Astrocyte (in vitro differentiated cells and primary cell): ENCODE measurements at regions not wholly inside any gene's neighbourhood (a gene's known extent, or its start where the extent isn't known, plus 50 kb on each side); places are given as distances from the start of the nearest gene placed in this dataset.

ENCODE experiments used
- DNase-seq: peaks from one replicate; pipeline ENCODE4 v3.0.0-alpha.2; 2010; ENCODE audit warnings: low read depth
- FAIRE-seq: peaks from 2 replicates; lab custom pipeline; 2011; peaks lifted over from hg19 to GRCh38; lab: Jason Lieb, UNC
- H2AFZ ChIP-seq: 2 replicates; pipeline ENCODE4 v1.6.0; 2012; ENCODE audit warnings: low read depth, low read length, inconsistent platforms
- H3K27ac ChIP-seq: 2 replicates; pipeline ENCODE4 v1.5.1; 2011; ENCODE audit warnings: low read depth, low read length, inconsistent platforms
- H3K27me3 ChIP-seq: 2 replicates; pipeline ENCODE4 v1.6.0; 2011; ENCODE audit warnings: low read length, inconsistent platforms; ENCODE audit not compliant: insufficient read depth
- H3K36me3 ChIP-seq: 2 replicates; pipeline ENCODE4 v1.5.1; 2011; ENCODE audit warnings: low read length, inconsistent platforms; ENCODE audit not compliant: insufficient read depth
- H3K4me1 ChIP-seq: 2 replicates; pipeline ENCODE4 v1.5.1; 2011; ENCODE audit warnings: low read length, inconsistent platforms; ENCODE audit not compliant: insufficient read depth
- H3K4me2 ChIP-seq: 2 replicates; pipeline ENCODE4 v1.6.0; 2012; ENCODE audit warnings: low read length, inconsistent platforms
- H3K4me3 ChIP-seq: 2 replicates; pipeline ENCODE4 v1.5.1; 2011; ENCODE audit warnings: low read depth, mild to moderate bottlenecking, low read length, inconsistent platforms; ENCODE audit not compliant: insufficient read depth
- H3K79me2 ChIP-seq: 2 replicates; pipeline ENCODE4 v1.6.0; 2012; ENCODE audit warnings: mild to moderate bottlenecking, low read length, inconsistent platforms; ENCODE audit not compliant: insufficient read depth
- H3K9ac ChIP-seq: 2 replicates; pipeline ENCODE4 v1.6.0; 2012; ENCODE audit warnings: mild to moderate bottlenecking, low read length, inconsistent platforms
- H3K9me3 ChIP-seq: 2 replicates; pipeline ENCODE4 v1.5.1; 2012; ENCODE audit warnings: low read depth, mild to moderate bottlenecking, low read length, inconsistent platforms; ENCODE audit not compliant: insufficient read depth
- H4K20me1 ChIP-seq: 2 replicates; pipeline ENCODE4 v1.6.0; 2012; ENCODE audit warnings: low read length, inconsistent platforms; ENCODE audit not compliant: insufficient read depth
- H3K27ac Mint-ChIP-seq: one replicate; pipeline ENCODE4 v1.8.0; 2021; ENCODE audit warnings: mild to moderate bottlenecking, mixed read lengths; ENCODE audit not compliant: unreplicated experiment
- H3K27me3 Mint-ChIP-seq: one replicate; pipeline ENCODE4 v1.8.0; 2021; ENCODE audit warnings: low read depth, mixed read lengths; ENCODE audit not compliant: unreplicated experiment
- H3K36me3 Mint-ChIP-seq: one replicate; pipeline ENCODE4 v1.8.0; 2021; ENCODE audit warnings: low read depth, mixed read lengths; ENCODE audit not compliant: unreplicated experiment
- H3K4me1 Mint-ChIP-seq: one replicate; pipeline ENCODE4 v1.8.0; 2021; ENCODE audit warnings: low read depth, mixed read lengths; ENCODE audit not compliant: unreplicated experiment
- H3K4me3 Mint-ChIP-seq: one replicate; pipeline ENCODE4 v1.8.0; 2021; ENCODE audit warnings: mild to moderate bottlenecking, moderate library complexity, mixed read lengths; ENCODE audit not compliant: unreplicated experiment
- H3K9me3 Mint-ChIP-seq: one replicate; pipeline ENCODE4 v1.8.0; 2021; ENCODE audit warnings: mild to moderate bottlenecking, mixed read lengths; ENCODE audit not compliant: unreplicated experiment
- CTCF ChIP-seq: IDR thresholded peaks from 2 replicates; pipeline ENCODE4 v1.5.1; 2011; ENCODE audit warnings: low read depth, mild to moderate bottlenecking, inconsistent platforms, low read length, moderate library complexity; ENCODE audit not compliant: insufficient read depth
- EZH2 ChIP-seq: IDR thresholded peaks from 2 replicates; pipeline ENCODE4 v1.6.1; 2012; ENCODE audit warnings: mild to moderate bottlenecking, low read length, inconsistent platforms; ENCODE audit not compliant: insufficient read depth

DNA sequence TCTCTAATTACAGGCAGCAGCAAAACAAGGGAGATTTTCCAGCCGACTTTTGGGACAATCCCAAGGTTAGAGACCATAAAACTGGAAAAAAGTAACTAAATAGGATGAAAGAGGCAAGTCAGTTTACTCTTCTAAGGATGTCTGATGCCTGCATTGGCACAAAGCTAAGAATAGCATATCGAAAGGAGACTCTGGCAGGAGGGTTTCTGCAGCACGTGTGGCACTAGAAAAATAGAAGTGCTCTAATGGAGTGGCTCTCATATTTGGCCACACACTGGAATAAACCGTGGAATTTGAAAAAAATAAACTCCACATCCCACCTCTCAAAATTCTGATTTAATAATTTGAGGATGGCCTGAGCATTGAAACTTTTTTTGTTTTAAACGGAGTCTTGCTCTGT, 77.2 kb upstream of the ARSJ start:
- Histone ChIP-seq H3K27ac (no peak overlapping the region), H3K4me1 (no peaks in the 10 kb centered on the region), H2AFZ (no peak overlapping the region), H3K4me2 (no peak overlapping the region), H3K36me3 (no peaks in the 10 kb centered on the region), H3K9me3 (no peaks in the 10 kb centered on the region), H3K9ac (no peak overlapping the region), H3K27me3 (no peaks in the 10 kb centered on the region), H3K79me2 (no peaks in the 10 kb centered on the region), H3K4me3 (no peak overlapping the region), H4K20me1 (no peaks in the 10 kb centered on the region)
- no peak for DNase-seq
- H3K27ac Mint-ChIP-seq, result no peak overlapping the region
- no peaks in the 10 kb centered on the region for H3K27me3 Mint-ChIP-seq
- peaks cover 2% of the 10 kb centered on the region for H3K4me1 Mint-ChIP-seq
- peaks cover 2% of the 10 kb centered on the region for H3K36me3 Mint-ChIP-seq
- FAIRE-seq, result no peak
- peaks cover 10% of the 10 kb centered on the region for H3K9me3 Mint-ChIP-seq
- no peak overlapping the region for H3K4me3 Mint-ChIP-seq
- no peak for TF ChIP-seq CTCF
- TF ChIP-seq EZH2, result no peak

DNA sequence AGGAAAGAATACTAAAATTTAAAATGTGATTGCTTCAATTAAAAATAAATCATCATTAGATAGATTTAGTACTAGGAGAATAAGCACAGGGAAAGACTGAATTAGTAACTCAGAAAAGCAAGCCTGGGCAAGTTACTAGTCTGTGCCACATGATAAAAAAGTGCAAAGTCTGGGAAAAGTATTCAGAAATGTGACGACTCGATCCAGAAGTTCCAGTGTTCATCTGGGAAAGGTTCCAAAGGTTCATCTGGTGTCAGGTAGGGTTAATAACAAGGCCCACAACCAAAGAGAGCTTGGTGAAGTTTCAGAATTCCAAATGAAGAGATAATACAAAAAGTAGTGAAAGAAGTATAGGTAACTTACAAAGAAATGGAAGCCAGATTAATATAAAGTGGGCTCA, 78.3 kb upstream of the ARSJ start:
- H3K27ac Mint-ChIP-seq, result peak overlapping the region; percentile 41
- Histone ChIP-seq H2AFZ (no peak overlapping the region), H3K9ac (no peak overlapping the region), H3K79me2 (no peaks in the 10 kb centered on the region), H3K4me2 (no peak overlapping the region), H3K4me1 (no peaks in the 10 kb centered on the region), H3K9me3 (no peaks in the 10 kb centered on the region), H3K36me3 (no peaks in the 10 kb centered on the region), H3K27ac (no peak overlapping the region), H3K27me3 (no peaks in the 10 kb centered on the region), H4K20me1 (no peaks in the 10 kb centered on the region), H3K4me3 (no peak overlapping the region)
- H3K4me1 Mint-ChIP-seq, result peaks cover 2% of the 10 kb centered on the region
- H3K36me3 Mint-ChIP-seq, result peaks cover 2% of the 10 kb centered on the region
- no peak for TF ChIP-seq CTCF
- no peak for TF ChIP-seq EZH2
- no peak for DNase-seq
- FAIRE-seq, result no peak
- H3K4me3 Mint-ChIP-seq, result no peak overlapping the region
- peaks cover 10% of the 10 kb centered on the region for H3K9me3 Mint-ChIP-seq
- no peaks in the 10 kb centered on the region for H3K27me3 Mint-ChIP-seq

- Mint-ChIP-seq H3K4me3 (no peak overlapping the region), H3K27ac (no peak overlapping the region), H3K4me1 (no peaks in the 10 kb centered on the region), H3K36me3 (no peaks in the 10 kb centered on the region), H3K9me3 (no peaks in the 10 kb centered on the region), H3K27me3 (no peaks in the 10 kb centered on the region)
- Histone ChIP-seq H3K9me3 (no peaks in the 10 kb centered on the region), H3K36me3 (no peaks in the 10 kb centered on the region), H2AFZ (no peak overlapping the region), H3K4me1 (no peaks in the 10 kb centered on the region), H3K9ac (no peak overlapping the region), H4K20me1 (no peaks in the 10 kb centered on the region), H3K79me2 (no peaks in the 10 kb centered on the region), H3K27me3 (no peaks in the 10 kb centered on the region), H3K4me2 (no peak overlapping the region), H3K4me3 (no peak overlapping the region), H3K27ac (no peak overlapping the region)
- FAIRE-seq (peak; percentile 64), DNase-seq (no peak)
- TF ChIP-seq EZH2, result no peak
- no peak for TF ChIP-seq CTCF
Observed at GRCh38 chr4:114062499-114062898, 83.1 kb upstream of the ARSJ start.
